Putamen (tissue), 1 donor: ENCODE measurements at regions not wholly inside any gene's neighbourhood (a gene's known extent, or its start where the extent isn't known, plus 50 kb on each side); places are given as distances from the start of the nearest gene placed in this dataset.
"Not testable (repeated sequence)": the region's sequence is repeated elsewhere in the genome, so short reads cannot be mapped to it uniquely, and the experiment has no call there.

ENCODE experiments used
- DNase-seq: peaks from one replicate; pipeline ENCODE4 v3.0.0-alpha.2; 2016; ENCODE audit warnings: low spot score

DNA sequence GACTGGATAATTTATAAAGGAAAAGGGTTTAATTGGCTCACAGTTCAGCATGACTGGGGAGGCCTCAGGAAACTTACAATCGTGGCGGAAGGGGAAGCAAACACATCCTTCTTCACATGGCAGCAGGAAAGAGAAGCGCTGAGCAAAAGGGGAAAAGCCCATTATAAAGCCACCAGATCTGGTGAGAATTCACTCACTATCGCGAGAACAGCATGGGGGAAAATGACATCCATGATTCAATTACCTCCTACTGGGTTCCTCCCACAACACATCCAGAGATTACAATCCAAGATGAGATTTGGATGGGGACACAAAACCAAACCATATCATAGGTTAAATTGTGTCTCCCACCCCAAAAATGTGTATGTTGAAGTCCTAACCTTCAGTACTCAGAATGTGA, 491.7 kb downstream of the SETD4 start:
- no peak for DNase-seq

- DNase-seq = no peak
Measured at GRCh38 chr21:35566874-35567273, 493.5 kb downstream of the SETD4 start.

DNA sequence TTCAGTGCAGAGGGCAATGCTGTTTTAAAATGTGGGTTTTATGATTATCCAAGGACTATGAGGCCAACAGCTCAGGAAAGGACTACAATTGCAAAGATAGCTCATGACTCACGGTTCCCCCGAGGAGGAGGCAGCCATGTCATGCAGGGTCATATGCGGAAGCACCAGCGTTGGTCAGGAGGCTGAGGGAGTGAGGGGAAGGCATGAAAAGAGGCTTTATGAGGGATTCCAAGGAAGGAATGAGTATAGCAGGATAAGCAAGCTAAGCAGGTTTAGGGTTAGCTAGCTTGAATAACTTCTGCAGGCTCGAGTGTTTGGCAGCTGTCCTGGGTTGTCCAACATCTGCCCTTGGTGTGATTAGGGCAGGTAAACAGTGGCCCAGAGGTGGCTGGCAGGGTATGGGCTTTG, 495.1 kb downstream of the SETD4 start:
- no peak for DNase-seq

GRCh38 chr21:35563885-35564451, 496.4 kb downstream of the SETD4 start:
- no peak for DNase-seq

DNA sequence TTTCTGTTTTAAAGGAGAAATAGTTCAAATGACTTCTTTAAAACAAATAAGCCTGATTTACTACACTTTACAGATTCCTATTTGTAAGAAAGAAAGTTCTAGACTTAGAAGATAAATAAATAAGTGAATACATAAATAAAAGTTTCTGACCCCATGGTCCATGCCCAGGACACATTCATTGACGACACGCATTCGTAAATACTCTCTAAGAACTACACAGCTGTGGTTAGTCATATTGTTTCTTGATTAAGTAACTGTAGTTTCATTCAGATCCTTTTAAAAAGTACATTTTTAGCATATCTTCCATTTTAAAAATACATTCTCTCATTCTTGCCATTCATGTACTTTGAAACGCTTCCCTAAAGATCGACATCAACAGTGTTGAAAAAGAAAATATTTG, 497.4 kb downstream of the SETD4 start:
- no peak for DNase-seq

DNA sequence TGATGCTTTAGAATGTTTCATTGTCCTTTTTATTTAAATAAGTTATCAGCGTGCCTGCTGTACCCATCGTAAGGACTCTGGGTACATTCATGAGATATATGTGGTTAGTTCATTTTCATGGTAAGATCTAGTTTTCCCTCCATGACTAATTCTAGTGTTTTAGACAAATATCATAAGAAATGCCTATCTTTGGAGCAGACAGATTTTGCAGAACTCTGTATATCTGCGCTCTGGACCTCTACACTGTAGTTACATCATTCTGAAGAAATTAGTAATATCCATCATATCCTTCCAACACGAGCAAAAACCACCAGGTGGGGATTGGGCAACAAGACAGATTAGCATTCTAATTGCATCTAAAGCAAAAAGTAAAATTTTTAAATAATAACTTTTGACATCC, 499.2 kb downstream of the SETD4 start:
- DNase-seq = no peak

DNA sequence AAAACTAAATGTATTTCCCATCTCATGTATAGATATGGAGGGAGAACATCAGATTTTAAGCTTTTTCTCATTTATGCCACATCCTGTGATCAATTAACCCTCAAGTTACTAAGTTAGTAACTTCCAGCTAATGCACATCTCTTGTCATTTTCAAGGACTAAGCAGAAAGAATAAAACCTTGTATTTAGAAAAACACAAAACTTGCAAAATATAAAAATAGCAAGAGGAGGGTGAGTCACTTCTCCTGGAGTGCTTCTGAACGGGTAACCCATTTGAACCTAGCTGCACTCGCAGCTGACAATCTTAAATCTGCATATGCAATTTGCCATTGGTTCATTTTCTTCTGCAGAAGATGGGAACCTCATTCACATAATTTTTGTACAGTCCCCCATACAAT, 500.5 kb downstream of the SETD4 start:
- DNase-seq = no peak

DNA sequence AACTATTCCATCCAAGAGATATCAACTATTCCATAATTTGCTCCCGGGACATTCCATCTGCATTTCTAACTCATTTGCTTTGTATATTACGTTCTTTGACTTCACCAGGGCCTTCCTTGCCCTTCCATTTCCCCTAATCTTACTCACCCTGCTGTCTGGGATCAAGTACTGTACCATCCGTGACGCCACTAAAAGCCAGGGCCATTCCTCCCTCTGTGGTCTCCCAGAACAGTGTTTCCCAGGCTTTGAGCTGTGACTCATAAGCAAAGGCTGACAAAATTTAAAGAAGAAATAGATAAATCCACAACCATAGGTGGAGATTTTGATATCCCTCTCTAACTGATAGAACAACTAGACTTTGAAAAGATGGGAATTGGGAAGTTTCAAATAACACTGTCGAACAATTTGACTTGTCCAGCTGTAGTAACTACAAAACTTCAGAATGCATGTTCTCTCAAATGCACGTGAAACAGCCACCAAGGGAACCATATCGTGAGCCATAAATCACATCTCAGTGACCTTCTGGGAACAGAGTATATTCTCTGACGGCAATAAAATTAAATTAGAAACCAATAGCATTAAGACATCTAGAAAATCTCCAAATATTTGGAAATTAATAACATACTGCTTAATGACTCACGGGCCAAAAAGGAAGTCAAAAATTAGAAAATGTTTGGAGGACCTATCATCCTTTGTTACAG, 501.0 kb downstream of the SETD4 start:
- DNase-seq = no peak

DNA sequence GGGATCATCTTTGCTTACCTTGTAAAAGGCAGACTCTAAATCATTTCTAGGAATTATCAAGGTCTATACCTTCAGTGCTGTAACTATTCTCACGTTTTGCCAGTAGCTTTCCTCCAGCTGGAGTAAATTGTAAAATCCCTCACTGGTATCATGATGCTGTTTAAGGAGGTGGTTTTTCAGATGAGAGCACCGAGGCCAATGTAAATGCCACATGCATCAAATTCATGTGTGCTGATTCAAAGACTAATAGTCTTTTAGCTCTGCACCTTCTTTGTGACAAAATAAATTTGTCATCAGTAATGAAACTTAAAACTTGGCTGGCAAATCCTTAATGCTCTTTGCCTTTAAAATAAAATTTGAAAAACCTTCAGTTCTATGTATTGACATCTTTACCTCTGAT, 503.8 kb downstream of the SETD4 start:
- DNase-seq = no peak

- not testable (repeated sequence) for DNase-seq
Measured at GRCh38 chr21:35552483-35552882, 503.4 kb upstream of the RUNX1 start.

- DNase-seq = no peak
Measured at GRCh38 chr21:35548904-35549615, 500.0 kb upstream of the RUNX1 start.

- DNase-seq = no peak
Measured at GRCh38 chr21:35547946-35548774, 499.1 kb upstream of the RUNX1 start.

DNA sequence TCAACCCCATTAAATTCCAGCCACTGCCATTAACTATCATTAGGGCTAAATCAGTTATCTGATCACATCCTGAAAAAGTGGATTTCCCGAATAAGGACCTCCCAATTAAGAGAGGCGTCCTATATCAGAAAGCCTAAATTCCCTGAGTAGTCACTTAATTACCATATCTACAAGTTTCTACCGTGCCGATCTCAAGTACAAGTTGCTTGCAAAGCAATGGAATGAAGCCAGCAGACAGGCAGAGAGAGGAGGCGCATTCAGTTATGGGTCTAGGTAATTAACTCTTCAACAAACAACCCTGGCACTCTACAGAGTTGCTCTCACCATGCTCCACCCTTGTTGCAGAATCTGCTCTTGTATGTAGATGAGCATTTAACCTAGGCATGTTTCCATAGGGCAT, 494.6 kb upstream of the RUNX1 start:
- DNase-seq = no peak

- no peak for DNase-seq
Measured at GRCh38 chr21:35540950-35541638, 492.0 kb upstream of the RUNX1 start.

DNA sequence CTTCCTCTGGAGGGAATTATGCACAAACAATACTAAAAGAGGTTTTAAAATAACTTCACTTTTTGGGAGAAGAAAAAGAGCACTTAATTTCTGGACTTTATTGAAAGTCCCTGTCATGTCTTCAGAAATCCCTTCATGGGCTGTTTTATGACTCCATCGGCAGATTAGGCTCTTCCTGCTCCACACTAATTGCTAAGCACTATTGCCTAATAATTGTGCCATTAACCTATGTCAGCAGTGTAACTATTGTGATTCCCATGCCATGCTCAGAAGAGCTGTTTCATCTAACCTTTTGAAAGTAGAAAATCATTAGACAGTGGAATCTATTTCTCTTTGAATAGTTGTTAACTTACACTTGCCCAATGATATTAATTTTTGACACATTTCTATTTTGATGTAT, 489.3 kb upstream of the RUNX1 start:
- DNase-seq = no peak

DNA sequence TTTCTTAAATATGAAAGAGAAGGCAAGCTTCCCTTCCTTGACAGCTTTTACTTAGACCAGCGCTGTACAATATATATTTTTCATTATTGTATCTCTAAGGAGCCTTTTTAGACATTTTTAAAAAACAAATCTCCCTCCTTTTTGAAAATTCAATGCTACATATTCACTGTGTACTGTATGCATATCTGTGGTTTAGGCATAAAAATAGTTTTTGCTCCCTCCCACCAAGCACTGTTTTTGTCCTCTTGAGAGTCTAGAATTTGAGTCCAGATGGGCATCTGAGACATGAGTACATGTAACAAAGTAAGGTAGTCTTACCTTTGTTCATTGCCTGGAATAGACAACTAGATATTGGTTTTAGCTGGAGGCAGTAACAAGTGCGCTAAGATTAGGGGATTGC, 488.5 kb upstream of the RUNX1 start:
- no peak for DNase-seq

DNA sequence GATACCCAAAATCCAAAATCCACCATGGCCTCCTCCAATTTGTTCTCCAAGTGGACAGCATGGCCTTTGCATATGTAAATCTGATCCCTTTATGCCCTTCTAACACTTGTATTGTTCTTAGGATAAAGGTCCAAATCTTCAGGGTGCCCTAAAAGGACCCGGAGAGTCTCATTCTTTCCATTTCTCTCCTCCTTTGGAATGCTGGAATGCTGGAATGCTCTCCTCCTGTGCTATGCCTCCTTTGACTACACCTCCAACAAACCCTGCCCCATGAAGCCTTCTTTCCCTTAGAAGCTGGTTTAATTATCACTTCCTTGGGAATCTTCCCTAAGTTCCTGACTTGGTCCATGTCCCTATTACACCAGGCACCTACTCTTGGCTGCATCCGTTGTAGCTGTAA, 484.8 kb upstream of the RUNX1 start:
- DNase-seq = no peak

DNA sequence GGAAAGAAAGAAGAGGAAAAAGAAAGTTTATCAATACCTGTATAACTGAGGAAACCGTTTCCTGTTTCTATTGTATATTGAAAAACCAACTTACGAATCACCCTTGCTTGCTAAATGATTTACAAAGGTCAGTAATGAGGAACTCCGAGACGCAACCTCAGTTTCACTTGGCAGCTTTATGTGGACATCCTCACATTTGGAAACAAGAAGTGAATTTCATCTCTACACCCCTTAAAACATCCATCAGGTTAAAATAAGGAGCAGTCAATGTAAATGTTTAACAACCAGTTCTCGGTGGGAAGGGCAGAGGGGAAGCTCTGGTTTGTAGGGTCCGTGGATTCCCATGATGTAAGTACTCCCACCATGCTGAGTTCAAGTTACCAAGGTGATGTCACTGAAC, 481.7 kb upstream of the RUNX1 start:
- no peak for DNase-seq

DNA sequence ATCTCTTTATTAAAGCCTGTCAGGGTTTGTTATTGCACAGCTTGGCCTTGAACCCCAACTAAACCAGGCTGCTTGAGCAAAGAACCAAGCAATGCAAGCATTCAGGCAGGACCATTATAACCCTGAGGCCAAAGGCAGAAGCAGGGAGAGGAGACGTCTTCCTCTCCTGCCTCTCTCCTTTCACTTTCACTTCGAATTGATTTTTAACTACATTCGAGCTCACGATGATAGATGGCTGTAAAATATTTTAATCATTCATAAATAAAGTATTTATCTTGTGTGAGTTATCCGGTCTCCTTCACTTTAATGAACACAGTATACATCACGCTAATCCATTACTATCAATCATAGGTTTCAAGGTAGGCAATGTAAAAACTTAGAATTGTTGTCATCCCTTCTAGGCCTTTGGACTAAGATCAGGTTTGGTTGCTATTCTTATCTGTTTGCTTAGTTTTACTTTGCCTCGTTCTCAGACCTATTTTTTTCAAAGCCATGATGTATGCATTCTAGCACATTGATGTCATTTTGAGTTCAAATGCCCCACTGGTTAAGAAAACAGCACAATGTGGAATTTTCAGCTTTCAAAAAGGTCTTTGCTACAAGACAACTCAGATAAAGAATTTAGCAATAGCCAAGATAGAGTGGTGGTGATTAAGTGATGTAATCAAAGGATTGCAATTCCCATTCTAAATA, 480.2 kb upstream of the RUNX1 start:
- DNase-seq = no peak

DNA sequence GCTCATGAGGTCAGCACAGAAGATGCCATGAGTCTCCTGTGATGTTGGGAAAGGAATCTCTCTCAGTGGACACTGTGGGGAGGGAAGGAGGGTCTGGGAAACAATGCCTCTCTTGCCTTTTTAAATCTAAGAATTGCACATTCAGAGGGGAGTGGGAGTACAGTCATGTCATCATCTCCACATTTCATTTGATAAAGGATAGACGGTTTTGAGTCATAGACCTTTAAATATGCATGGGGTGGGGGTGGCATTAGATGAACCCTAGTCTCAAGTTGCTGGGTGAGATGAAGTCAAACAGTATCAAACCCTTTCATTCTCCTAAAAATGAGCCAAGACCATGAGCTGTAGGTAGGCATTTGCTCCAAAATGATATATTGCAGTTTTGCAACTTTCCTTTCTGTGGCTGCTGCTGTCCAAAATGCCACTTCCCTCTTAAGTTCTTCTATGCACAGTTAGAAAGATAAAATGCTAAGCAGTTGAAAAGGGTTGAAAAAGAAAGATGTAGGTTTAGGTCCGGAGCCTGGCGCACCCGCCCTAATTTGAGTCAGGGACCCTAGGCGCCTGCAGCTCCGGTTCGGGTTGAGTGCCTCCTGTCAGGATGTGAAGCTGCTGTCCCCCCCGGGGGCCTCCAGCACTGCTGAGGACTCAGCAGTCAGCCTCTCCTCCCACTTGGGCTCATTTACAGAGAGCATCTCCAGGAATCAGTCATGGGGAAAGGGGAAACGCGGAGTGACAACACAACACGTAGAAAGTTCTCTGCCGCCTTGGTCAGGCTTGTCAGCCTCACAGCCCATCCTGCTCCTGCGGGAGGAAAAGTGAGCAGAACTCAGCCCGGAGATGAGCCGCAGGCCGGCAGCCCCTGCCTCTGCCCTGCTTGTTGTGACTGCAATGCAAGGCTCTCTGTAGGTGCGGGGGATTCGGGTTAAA, 479.3 kb upstream of the RUNX1 start:
- DNase-seq = no peak
